GM21390 (cell line): ENCODE measurements at regions not wholly inside any gene's neighbourhood (a gene's known extent, or its start where the extent isn't known, plus 50 kb on each side); places are given as distances from the start of the nearest gene placed in this dataset.

Experiments
- ATAC-seq: cut with Tn5 transposase; IDR thresholded peaks from one replicate; pipeline ENCODE4 v1.9.1; 2021; ENCODE audit not compliant: unreplicated experiment

- ATAC-seq: no peak
Measured at GRCh38 chr20:16944745-16945144, 196.6 kb downstream of the OTOR start.

GRCh38 chr20:16945619-16946018 is 197.5 kb downstream of the OTOR start:
- ATAC-seq: no peak

- no peak for ATAC-seq
Measured at GRCh38 chr20:16946097-16946496, 197.9 kb downstream of the OTOR start.

GRCh38 chr20:16947479-16947878 is 199.3 kb downstream of the OTOR start:
- ATAC-seq: no peak

- no peak for ATAC-seq
Measured at GRCh38 chr20:16951876-16952275, 203.7 kb downstream of the OTOR start.

GRCh38 chr20:16952965-16953364 is 204.8 kb downstream of the OTOR start:
- ATAC-seq: no peak

- ATAC-seq: no peak
Measured at GRCh38 chr20:16953858-16954257, 205.7 kb downstream of the OTOR start.

GRCh38 chr20:16955462-16955861 is 207.3 kb downstream of the OTOR start:
- ATAC-seq: no peak

GRCh38 chr20:16955971-16956370 is 207.8 kb downstream of the OTOR start:
- ATAC-seq: no peak

GRCh38 chr20:16965401-16965800 is 217.2 kb downstream of the OTOR start:
- ATAC-seq: no peak

- ATAC-seq: no peak
Measured at GRCh38 chr20:16966276-16966880, 218.2 kb downstream of the OTOR start.

GRCh38 chr20:16968099-16968498 is 219.9 kb downstream of the OTOR start:
- ATAC-seq: no peak

- ATAC-seq: no peak
Measured at GRCh38 chr20:16970776-16971175, 222.6 kb downstream of the OTOR start.

- ATAC-seq: no peak
Measured at GRCh38 chr20:16974080-16974854, 226.1 kb downstream of the OTOR start.

- ATAC-seq: no peak
Measured at GRCh38 chr20:16974855-16975162, 226.7 kb downstream of the OTOR start.

GRCh38 chr20:16975682-16976081 is 227.5 kb downstream of the OTOR start:
- no peak for ATAC-seq

- ATAC-seq: no peak
Measured at GRCh38 chr20:16978497-16978896, 230.3 kb downstream of the OTOR start.

- ATAC-seq: no peak
Measured at GRCh38 chr20:16982091-16982726, 234.1 kb downstream of the OTOR start.

GRCh38 chr20:16984481-16984880 is 236.3 kb downstream of the OTOR start:
- no peak for ATAC-seq

- no peak for ATAC-seq
Measured at GRCh38 chr20:17003170-17003870, 223.5 kb upstream of the PCSK2 start.

GRCh38 chr20:17010181-17010580 is 216.7 kb upstream of the PCSK2 start:
- ATAC-seq: no peak
